PC-9 (cell line): ENCODE measurements at regions not wholly inside any gene's neighbourhood (a gene's known extent, or its start where the extent isn't known, plus 50 kb on each side); places are given as distances from the start of the nearest gene placed in this dataset.

ENCODE experiments used
- BruUV-seq: library from RNA; stranded (reverse); fragments of 400-500 nt; replicated peaks from 2 replicates; lab custom pipeline; 2021; lab: Mats Ljungman, UMichigan
- CTCF ChIA-PET: fragments of 300-600 bp; sonication (Branson Sonifier 250); formaldehyde crosslinking; loops from one replicate; lab custom pipeline; 2022; ENCODE audit warnings: antibody characterized with exemption; lab: Charles Lee
- POLR2A ChIA-PET: fragments of 300-600 bp; sonication (Branson Sonifier 250); formaldehyde crosslinking; loops from one replicate; lab custom pipeline; 2022; ENCODE audit warnings: antibody characterized with exemption; ENCODE audit not compliant: unreplicated experiment; lab: Charles Lee
- DNase-seq, 2 experiments: peaks; one replicate each; pipeline versions ENCODE4 v3.0.0 to v3.0.0-alpha.2; 2015 to 2022; ENCODE audit warnings: mixed read lengths in 1 of 2
- H2AFZ ChIP-seq: fragments of 200-600 bp; sonication (generic); 2 replicates; pipeline ENCODE4 v1.8.1; 2017; ENCODE audit warnings: antibody characterized with exemption
- H3F3A ChIP-seq: fragments of 200-600 bp; sonication (generic); 2 replicates; pipeline ENCODE4 v1.8.1; 2017; ENCODE audit warnings: antibody characterized with exemption, mild to moderate bottlenecking, low read depth; ENCODE audit not compliant: insufficient read depth
- H3K27ac ChIP-seq: fragments of 200-600 bp; sonication (generic); 2 replicates; pipeline ENCODE4 v1.6.1; 2016; ENCODE audit warnings: mixed run types
- H3K27me3 ChIP-seq: fragments of 200-600 bp; sonication (generic); 2 replicates; pipeline ENCODE4 v1.6.1; 2016; ENCODE audit warnings: low read depth, mixed run types; ENCODE audit not compliant: insufficient read depth
- H3K36me3 ChIP-seq: fragments of 200-600 bp; sonication (generic); 2 replicates; pipeline ENCODE4 v1.6.1; 2016; ENCODE audit warnings: low read depth, mixed run types
- H3K4me1 ChIP-seq: fragments of 200-600 bp; sonication (generic); replicated peaks from 2 replicates; pipeline ENCODE4 v1.6.1; 2016; ENCODE audit warnings: mixed run types; ENCODE audit not compliant: insufficient read depth
- H3K4me2 ChIP-seq: fragments of 200-600 bp; sonication (generic); 2 replicates; pipeline ENCODE4 v1.6.1; 2017; ENCODE audit warnings: mixed run types
- H3K4me3 ChIP-seq: fragments of 200-600 bp; sonication (generic); 2 replicates; pipeline ENCODE4 v1.6.1; 2016; ENCODE audit warnings: mixed run types
- H3K79me2 ChIP-seq: fragments of 200-600 bp; sonication (generic); 2 replicates; pipeline ENCODE4 v1.6.1; 2017; ENCODE audit warnings: low read depth, mixed run types
- H3K9me2 ChIP-seq: fragments of 200-600 bp; sonication (generic); 2 replicates; pipeline ENCODE4 v1.8.1; 2017; ENCODE audit warnings: mild to moderate bottlenecking; ENCODE audit not compliant: insufficient read depth
- H3K9me3 ChIP-seq: fragments of 200-600 bp; sonication (generic); 2 replicates; pipeline ENCODE4 v1.8.1; 2016; ENCODE audit warnings: low read depth; ENCODE audit not compliant: insufficient read depth
- H4K20me1 ChIP-seq: fragments of 200-600 bp; sonication (generic); 2 replicates; pipeline ENCODE4 v1.8.1; 2017; ENCODE audit not compliant: insufficient read depth
- EZH2 ChIP-seq: fragments of 200-600 bp; sonication (generic); IDR thresholded peaks from 2 replicates; pipeline ENCODE4 v1.8.0; 2017; ENCODE audit warnings: antibody characterized with exemption, low read depth
- intact Hi-C: fragments of 100-400 bp; cut with micrococcal nuclease; formaldehyde crosslinking; loops from one replicate; pipeline ENCODE4 v1.10.0; 2022; ENCODE audit not compliant: unreplicated experiment
- TF ChIP-seq, protein P1 (sequence below): fragments of 200-600 bp; sonication (generic); conservative IDR thresholded peaks from 2 replicates; pipeline ENCODE4 v1.6.1; 2017; ENCODE audit warnings: mixed run types, antibody characterized with exemption, mild to moderate bottlenecking, moderate library complexity

DNA sequence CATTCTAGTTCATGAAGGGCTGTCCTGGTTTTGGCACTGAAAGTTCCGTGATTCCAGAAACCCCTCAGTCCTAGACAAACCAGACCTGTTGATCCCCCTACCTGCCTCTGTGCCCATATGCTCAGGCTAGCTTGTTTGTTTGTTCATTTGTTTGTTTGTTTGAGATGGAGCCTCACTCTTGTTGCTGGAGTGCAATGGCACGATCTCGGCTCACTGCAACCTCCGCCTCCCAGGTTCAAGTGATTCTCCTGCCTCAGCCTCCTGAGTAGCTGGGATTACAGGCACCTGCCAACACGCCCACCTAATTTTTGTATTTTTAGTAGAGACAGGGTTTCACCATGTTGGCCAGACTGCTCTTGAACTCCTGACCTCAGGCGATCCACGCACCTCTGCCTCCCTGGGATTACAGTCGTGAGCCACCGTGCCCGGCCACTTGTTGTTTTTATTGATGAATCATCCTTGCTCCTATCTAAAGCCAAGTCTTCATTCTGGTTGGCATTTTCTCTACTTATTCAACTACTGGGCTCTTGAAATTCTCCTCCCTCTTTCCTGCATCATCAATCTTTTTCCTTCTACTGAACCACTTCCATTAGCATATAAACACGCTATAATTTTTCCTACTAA is 86.3 kb upstream of the BMP2K start:
- DNase-seq = no peak
- no peak overlapping the region for H3K27ac ChIP-seq

DNA sequence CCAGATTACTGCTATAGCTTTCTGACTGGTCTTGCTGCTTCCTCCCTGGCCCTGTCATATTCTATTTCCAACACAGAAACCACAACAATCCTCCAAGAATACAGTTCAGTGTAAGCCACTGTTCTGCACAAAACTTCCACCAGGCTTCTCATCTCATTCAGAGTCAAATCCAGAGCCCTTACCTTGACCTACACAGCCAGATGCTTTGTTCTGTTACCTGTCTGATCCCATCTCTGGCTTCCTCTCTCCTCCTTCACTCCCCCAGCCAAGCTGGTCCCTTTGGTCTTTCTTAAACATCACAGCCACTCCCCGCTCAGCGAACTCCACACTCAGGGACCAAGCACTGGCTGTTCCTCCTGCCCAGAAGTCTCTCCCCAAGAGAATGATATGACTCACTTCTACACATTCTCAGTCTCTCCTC is 84.8 kb upstream of the BMP2K start:
- ChIA-PET CTCF (no interaction called here), POLR2A (no interaction called here)
- intact Hi-C loops = no loop called here
- H3K9me2 ChIP-seq = no peaks in the 10 kb centered on the region
- no peak for DNase-seq
- no peak for TF ChIP-seq EZH2
- TF ChIP-seq, protein P1, sequence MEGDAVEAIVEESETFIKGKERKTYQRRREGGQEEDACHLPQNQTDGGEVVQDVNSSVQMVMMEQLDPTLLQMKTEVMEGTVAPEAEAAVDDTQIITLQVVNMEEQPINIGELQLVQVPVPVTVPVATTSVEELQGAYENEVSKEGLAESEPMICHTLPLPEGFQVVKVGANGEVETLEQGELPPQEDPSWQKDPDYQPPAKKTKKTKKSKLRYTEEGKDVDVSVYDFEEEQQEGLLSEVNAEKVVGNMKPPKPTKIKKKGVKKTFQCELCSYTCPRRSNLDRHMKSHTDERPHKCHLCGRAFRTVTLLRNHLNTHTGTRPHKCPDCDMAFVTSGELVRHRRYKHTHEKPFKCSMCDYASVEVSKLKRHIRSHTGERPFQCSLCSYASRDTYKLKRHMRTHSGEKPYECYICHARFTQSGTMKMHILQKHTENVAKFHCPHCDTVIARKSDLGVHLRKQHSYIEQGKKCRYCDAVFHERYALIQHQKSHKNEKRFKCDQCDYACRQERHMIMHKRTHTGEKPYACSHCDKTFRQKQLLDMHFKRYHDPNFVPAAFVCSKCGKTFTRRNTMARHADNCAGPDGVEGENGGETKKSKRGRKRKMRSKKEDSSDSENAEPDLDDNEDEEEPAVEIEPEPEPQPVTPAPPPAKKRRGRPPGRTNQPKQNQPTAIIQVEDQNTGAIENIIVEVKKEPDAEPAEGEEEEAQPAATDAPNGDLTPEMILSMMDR = no peak
- no peaks in the 10 kb centered on the region for H4K20me1 ChIP-seq
- no peak overlapping the region for H3K4me3 ChIP-seq
- no peak overlapping the region for H2AFZ ChIP-seq
- no peak overlapping the region for H3K27ac ChIP-seq
- no peak overlapping the region for H3K4me2 ChIP-seq
- BruUV-seq = no TSS peak
- no peaks in the 10 kb centered on the region for H3K9me3 ChIP-seq
- no peaks in the 10 kb centered on the region for H3F3A ChIP-seq
- H3K36me3 ChIP-seq = no peaks in the 10 kb centered on the region
- no peaks in the 10 kb centered on the region for H3K27me3 ChIP-seq
- H3K79me2 ChIP-seq = no peaks in the 10 kb centered on the region
- H3K4me1 ChIP-seq = no peaks in the 10 kb centered on the region

More for the DNA sequence above, 86.3 kb upstream of the BMP2K start:
- TF ChIP-seq, protein P1 = no peak
- TF ChIP-seq EZH2 = no peak
- no peaks in the 10 kb centered on the region for H3K27me3 ChIP-seq
- H3K9me2 ChIP-seq = no peaks in the 10 kb centered on the region
- intact Hi-C loops = no loop called here
- no peaks in the 10 kb centered on the region for H3F3A ChIP-seq
- H3K4me2 ChIP-seq = no peak overlapping the region
- H2AFZ ChIP-seq = no peak overlapping the region
- no TSS peak for BruUV-seq
- H3K9me3 ChIP-seq = no peaks in the 10 kb centered on the region
- no peak overlapping the region for H3K4me3 ChIP-seq
- no peaks in the 10 kb centered on the region for H3K79me2 ChIP-seq
- CTCF ChIA-PET = no interaction called here
- no peaks in the 10 kb centered on the region for H3K36me3 ChIP-seq
- no peaks in the 10 kb centered on the region for H4K20me1 ChIP-seq
- H3K4me1 ChIP-seq = no peaks in the 10 kb centered on the region
- POLR2A ChIA-PET = interaction anchor here (0.7 kb wide), 1 partner anchor 45 kb away, joined by 4 read pairs; no protein-coding TSS in a partner anchor

DNA sequence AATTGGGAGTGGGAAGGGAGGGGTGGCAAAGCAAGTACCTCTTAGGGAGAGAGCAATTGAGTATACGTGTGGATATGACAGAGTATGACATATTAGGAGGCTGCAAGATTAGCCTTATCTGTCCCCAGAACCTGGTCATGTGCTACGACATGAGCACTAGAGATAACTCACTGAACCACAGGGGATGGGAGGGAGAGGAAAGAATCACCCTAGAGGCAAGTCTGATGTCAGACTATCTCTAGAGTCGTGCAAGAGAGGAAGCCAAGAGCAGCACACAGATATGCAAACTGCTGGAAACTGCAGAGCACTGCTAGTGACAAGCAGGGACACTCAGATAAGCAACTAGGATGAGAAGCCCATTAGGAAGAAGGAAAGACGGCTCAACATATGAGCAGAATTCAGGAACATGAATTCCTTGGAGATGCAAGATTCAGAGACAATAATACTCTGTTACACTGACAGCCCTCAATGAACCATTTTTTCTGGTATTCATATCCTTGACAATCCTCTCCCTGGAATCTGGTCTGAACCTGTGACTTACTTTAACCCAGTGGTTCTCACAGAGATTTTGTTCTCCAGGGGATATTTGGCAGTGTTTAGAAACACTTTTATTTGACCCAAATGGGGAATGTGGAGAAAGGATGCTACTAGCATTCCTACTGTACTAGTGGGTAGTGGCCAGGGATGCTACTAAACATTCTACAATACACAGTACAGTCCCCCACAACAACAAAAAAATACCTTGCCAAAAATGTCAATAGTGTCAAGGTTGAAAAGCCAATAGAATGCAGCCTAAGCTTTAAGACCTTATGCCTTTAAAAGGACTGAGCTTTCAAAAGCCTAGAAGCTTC is 84.0 kb upstream of the BMP2K start:
- no peaks in the 10 kb centered on the region for H3K36me3 ChIP-seq
- H3K4me2 ChIP-seq = no peak overlapping the region
- no peaks in the 10 kb centered on the region for H3K79me2 ChIP-seq
- no peaks in the 10 kb centered on the region for H3K4me1 ChIP-seq
- no peaks in the 10 kb centered on the region for H3K9me2 ChIP-seq
- H3F3A ChIP-seq = no peaks in the 10 kb centered on the region
- BruUV-seq = no TSS peak
- no peak overlapping the region for H2AFZ ChIP-seq
- CTCF ChIA-PET = no interaction called here
- no peaks in the 10 kb centered on the region for H3K9me3 ChIP-seq
- TF ChIP-seq, protein P1 = no peak
- TF ChIP-seq EZH2 = no peak
- POLR2A ChIA-PET = no interaction called here
- no peaks in the 10 kb centered on the region for H4K20me1 ChIP-seq
- H3K4me3 ChIP-seq = no peak overlapping the region
- no peaks in the 10 kb centered on the region for H3K27me3 ChIP-seq
- no peak for DNase-seq
- intact Hi-C loops = no loop called here
- H3K27ac ChIP-seq = no peak overlapping the region
